ENCODE measurements at regions not wholly inside any gene's neighbourhood (a gene's known extent, or its start where the extent isn't known, plus 50 kb on each side); places are given as distances from the start of the nearest gene placed in this dataset.

DNA sequence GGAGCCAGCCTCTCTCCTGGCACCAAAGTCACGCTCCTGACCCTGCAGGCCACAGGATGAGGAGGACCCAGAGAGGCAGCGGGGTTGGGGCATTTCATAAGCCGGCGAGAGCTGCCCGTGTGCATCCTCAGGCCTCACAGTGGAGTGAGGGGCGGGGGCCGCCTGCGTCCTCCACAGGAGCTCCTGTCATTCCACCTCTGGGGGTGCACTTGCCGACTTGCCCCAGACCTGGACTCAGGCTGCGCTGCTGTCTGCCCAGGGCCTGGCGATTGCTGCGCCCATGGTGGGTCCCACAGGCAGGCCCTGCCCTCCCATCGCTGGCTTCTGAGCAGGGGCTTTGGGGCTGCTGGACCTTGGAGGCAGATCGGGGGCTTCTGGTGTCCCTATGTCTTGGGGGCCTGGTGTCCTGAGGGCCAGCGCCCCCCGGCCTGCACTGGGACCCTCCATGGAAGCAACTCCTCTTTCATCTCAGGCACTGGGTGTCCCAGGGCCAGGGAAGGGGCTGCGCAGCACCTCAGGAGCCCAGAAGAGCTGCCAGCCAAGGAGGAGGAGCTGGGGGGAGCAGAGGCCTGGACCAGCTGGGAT lies 184.0 kb downstream of the GOLGA6L6 start:
- H3K23me2 ChIP-seq (ENCODE audit: low read depth, low read length) = no peaks in the 10 kb centered on the region
- H3K9ac ChIP-seq (replicated peaks in 1 of 4; ENCODE audit: extremely low read depth in 1 of 4, low read depth in 3 of 4, low read length in 3 of 4) = no peak overlapping the region
- no peak for TF ChIP-seq TBP (IDR thresholded peaks at IDR 0.05; ENCODE audit: low read depth, low read length)
- no peak for TF ChIP-seq CEBPB (IDR thresholded peaks at IDR 0.05; ENCODE audit: low read depth, low read length)
- no peak for TF ChIP-seq POLR2A (IDR thresholded peaks at IDR 0.05; ENCODE audit: control extremely low read depth in 1 of 2, low read depth in 2 of 2, low read length in 2 of 2)
- TF ChIP-seq E2F6 (IDR thresholded peaks at IDR 0.05) = no peak
- no peak for TF ChIP-seq KDM1A (IDR thresholded peaks at IDR 0.05; ENCODE audit: borderline replicate concordance, low read length)
- TF ChIP-seq POLR2AphosphoS5 (IDR thresholded peaks at IDR 0.05; ENCODE audit: low read depth, low read length) = no peak
- no peak for TF ChIP-seq KDM5A (IDR thresholded peaks at IDR 0.05; ENCODE audit: low read length)
- no peak for TF ChIP-seq RAD21 (IDR thresholded peaks at IDR 0.05 in 1 of 2, conservative IDR thresholded peaks at IDR 0.05 in 1 of 2; ENCODE audit: low read depth in 2 of 2, low read length in 2 of 2)
- no peak for TF ChIP-seq SP1 (IDR thresholded peaks at IDR 0.05; ENCODE audit: low read depth, low read length)
- no peak for TF ChIP-seq JUN (IDR thresholded peaks at IDR 0.05; ENCODE audit: low read depth, low read length)
- no peak for TF ChIP-seq BCL11A (IDR thresholded peaks at IDR 0.05; ENCODE audit: low read depth in 2 of 2, low read length in 2 of 2)
- TF ChIP-seq BACH1 (IDR thresholded peaks at IDR 0.05; ENCODE audit: low read length) = no peak
- TF ChIP-seq RFX5 (IDR thresholded peaks at IDR 0.05; ENCODE audit: borderline replicate concordance, low read depth, low read length) = no peak
- H3K27me3 ChIP-seq (replicated peaks in 1 of 4; ENCODE audit: control insufficient read depth in 3 of 4, extremely low read depth in 1 of 4, insufficient read depth in 3 of 4, low read length in 3 of 4) = no peaks in the 10 kb centered on the region
- no peak overlapping the region for H2BK120ac ChIP-seq (replicated peaks; ENCODE audit: low read depth, low read length)
- peaks cover 18 to 66% of the 10 kb centered on the region in 2 experiments for H3K9me3 ChIP-seq (ENCODE audit: insufficient read depth in 2 of 2, low read depth in 1 of 2, low read length in 1 of 2)
- no peak overlapping the region for H2BK15ac ChIP-seq (ENCODE audit: low read length)
- WGBS, 2 experiments (ENCODE audit: extremely low coverage in 1 of 2, insufficient coverage in 1 of 2, insufficient read length in 1 of 2, insufficient replicate concordance in 2 of 2, low coverage in 1 of 2, low lambda C conversion rate in 2 of 2, missing lambda C conversion rate in 1 of 2) = 86% methylated on average over 16 of the region's 17 CpGs; no CpG with 5 or more reads in 1 of the 2 experiments
- no peak for FAIRE-seq
- no peak overlapping the region for H2BK12ac ChIP-seq (ENCODE audit: low read depth, low read length)
- H3K23ac ChIP-seq (ENCODE audit: insufficient read length) = no peak overlapping the region
- H3K56ac ChIP-seq (replicated peaks; ENCODE audit: insufficient read length, low read depth, low read length) = no peak overlapping the region
- no peak overlapping the region for H2AFZ ChIP-seq (ENCODE audit: low read length)
- no peak overlapping the region for H3K14ac ChIP-seq (ENCODE audit: insufficient read length)
- CTCF ChIA-PET (ENCODE audit: partially characterized antibody) = no interaction called here
- H3K27ac ChIP-seq (ENCODE audit: low read depth, low read length) = no peak overlapping the region
- no peak overlapping the region for H3K4me2 ChIP-seq (ENCODE audit: insufficient read depth in 1 of 2, low read depth in 2 of 2, low read length in 2 of 2)
- H4K8ac ChIP-seq (ENCODE audit: extremely low read depth, insufficient read depth, low read length) = no peak overlapping the region; the same call in 1 of the 2 replicates
- no peak for DNase-seq (ENCODE audit: low read depth in 1 of 2, low spot score in 2 of 2)
- no peaks in the 10 kb centered on the region for H3K4me1 ChIP-seq (replicated peaks in 1 of 4; ENCODE audit: control insufficient read depth in 3 of 4, insufficient read depth in 4 of 4, low read length in 3 of 4)
- no peaks in the 10 kb centered on the region for H3K79me1 ChIP-seq (ENCODE audit: low read depth, low read length)
- H4K20me1 ChIP-seq (replicated peaks in 1 of 2; ENCODE audit: control insufficient read depth in 1 of 2, insufficient read depth in 2 of 2, low read length in 2 of 2) = no peaks in the 10 kb centered on the region
- no peak overlapping the region for H4K5ac ChIP-seq (ENCODE audit: insufficient read length, low read depth, low read length)
- H3K18ac ChIP-seq (ENCODE audit: extremely low read depth, low read length) = no peak overlapping the region
- H2BK20ac ChIP-seq (ENCODE audit: low read length) = no peak overlapping the region
- no peak overlapping the region for H4K91ac ChIP-seq (replicated peaks; ENCODE audit: insufficient read length, low read length)
- no peak overlapping the region for H2AK5ac ChIP-seq (ENCODE audit: low read depth, low read length)
- H3K4me3 ChIP-seq (ENCODE audit: extremely low read depth in 1 of 4, insufficient read depth in 2 of 4, low read depth in 3 of 4, low read length in 4 of 4) = no peak overlapping the region
- H3K4ac ChIP-seq (replicated peaks; ENCODE audit: insufficient read length, low read depth, low read length) = no peak overlapping the region
- no peaks in the 10 kb centered on the region for H3K79me2 ChIP-seq (ENCODE audit: control insufficient read depth in 1 of 2, insufficient read depth in 2 of 2, low read length in 2 of 2)
- H2BK5ac ChIP-seq (ENCODE audit: low read depth, low read length) = no peak overlapping the region
- POLR2A ChIA-PET (ENCODE audit: partially characterized antibody) = interaction anchor here (0.6 kb wide), 1 partner anchor 38 kb away, joined by 3 read pairs; no protein-coding TSS in a partner anchor
- no peaks in the 10 kb centered on the region for H3K36me3 ChIP-seq (ENCODE audit: control insufficient read depth in 2 of 4, insufficient read depth in 4 of 4, low read length in 3 of 4)
